Neuronal stem cell (in vitro differentiated cells): ENCODE measurements at regions not wholly inside any gene's neighbourhood (a gene's known extent, or its start where the extent isn't known, plus 50 kb on each side); places are given as distances from the start of the nearest gene placed in this dataset.
A peak's percentile ranks its signal among the peaks of the same experiment; 100 is the strongest.

Experiments
- DNase-seq: peaks from one replicate; pipeline ENCODE4 v3.0.0-alpha.2; 2013; ENCODE audit warnings: low spot score
- H2AFZ ChIP-seq: one replicate; pipeline ENCODE4 v1.6.1; 2013; ENCODE audit warnings: mild to moderate bottlenecking, low read length, inconsistent platforms
- H2AK5ac ChIP-seq: 2 replicates; pipeline ENCODE4 v1.6.1; 2013; ENCODE audit warnings: low read depth, mild to moderate bottlenecking, inconsistent platforms, low read length, moderate library complexity, mixed read lengths
- H2BK120ac ChIP-seq: 2 replicates; pipeline ENCODE4 v1.6.1; 2013; ENCODE audit warnings: low read depth, mild to moderate bottlenecking, inconsistent platforms, low read length, moderate library complexity, mixed read lengths
- H2BK12ac ChIP-seq: one replicate; pipeline ENCODE4 v1.6.1; 2013; ENCODE audit warnings: low read length, inconsistent platforms
- H2BK15ac ChIP-seq: 2 replicates; pipeline ENCODE4 v1.6.1; 2013; ENCODE audit warnings: mild to moderate bottlenecking, low read length, inconsistent platforms, mixed read lengths
- H2BK5ac ChIP-seq: one replicate; pipeline ENCODE4 v1.6.1; 2013; ENCODE audit warnings: inconsistent platforms, mild to moderate bottlenecking, low read length, moderate library complexity
- H3K14ac ChIP-seq: one replicate; pipeline ENCODE4 v1.6.1; 2013; ENCODE audit warnings: low read length, inconsistent platforms
- H3K18ac ChIP-seq: 2 replicates; pipeline ENCODE4 v1.6.1; 2013; ENCODE audit warnings: low read length, inconsistent platforms
- H3K23ac ChIP-seq: 2 replicates; pipeline ENCODE4 v1.6.1; 2013; ENCODE audit warnings: low read depth, mild to moderate bottlenecking, mixed read lengths, low read length, inconsistent platforms; ENCODE audit not compliant: poor library complexity
- H3K27ac ChIP-seq: replicated peaks from 3 replicates; pipeline ENCODE4 v1.5.1; 2013; ENCODE audit warnings: low read length, inconsistent platforms
- H3K27me3 ChIP-seq, 3 experiments: 2 replicates each; pipeline ENCODE4 v1.6.1; 2013; ENCODE audit warnings: low read length in 3 of 3, mild to moderate bottlenecking in 2 of 3, inconsistent platforms in 1 of 3, low read depth in 1 of 3, mixed read lengths in 1 of 3, moderate library complexity in 1 of 3; ENCODE audit not compliant: control insufficient read depth in 3 of 3, insufficient read depth in 3 of 3
- H3K36me3 ChIP-seq, 2 donors: replicated peaks in 1 of 2; 2 replicates each; pipeline ENCODE4 v1.6.1; 2013; ENCODE audit warnings: low read length in 2 of 2; ENCODE audit not compliant: control insufficient read depth in 2 of 2, insufficient read depth in 2 of 2
- H3K4ac ChIP-seq: 2 replicates; pipeline ENCODE4 v1.6.1; 2013; ENCODE audit warnings: inconsistent platforms, mild to moderate bottlenecking, low read length, moderate library complexity
- H3K4me1 ChIP-seq, 2 donors: 1 replicate in 1 of 2; 2 replicates in 1 of 2; pipeline ENCODE4 v1.6.1; 2013; ENCODE audit warnings: low read length in 2 of 2, low read depth in 1 of 2; ENCODE audit not compliant: control insufficient read depth in 2 of 2, insufficient read depth in 1 of 2
- H3K4me2 ChIP-seq: one replicate; pipeline ENCODE4 v1.6.1; 2013; ENCODE audit warnings: mild to moderate bottlenecking, low read length, inconsistent platforms; ENCODE audit not compliant: insufficient read depth, poor library complexity, severe bottlenecking
- H3K4me3 ChIP-seq, 2 donors: 2 replicates each; pipeline ENCODE4 v1.5.1; 2013; ENCODE audit warnings: low read length in 2 of 2, mild to moderate bottlenecking in 2 of 2, inconsistent platforms in 1 of 2, moderate library complexity in 1 of 2
- H3K79me1 ChIP-seq: one replicate; pipeline ENCODE4 v1.6.1; 2013; ENCODE audit warnings: low read depth, mild to moderate bottlenecking, inconsistent platforms, low read length, moderate library complexity
- H3K9ac ChIP-seq: one replicate; pipeline ENCODE4 v1.6.1; 2013; ENCODE audit warnings: mild to moderate bottlenecking, low read depth, low read length, inconsistent platforms; ENCODE audit not compliant: poor library complexity
- H3K9me3 ChIP-seq, 2 donors: replicated peaks in 1 of 2; 2 replicates each; pipeline versions ENCODE3 to v1.6.1; 2013; ENCODE audit warnings: low read length in 2 of 2, mild to moderate bottlenecking in 2 of 2, inconsistent platforms in 1 of 2, low read depth in 1 of 2, mixed read lengths in 1 of 2, moderate library complexity in 1 of 2; ENCODE audit not compliant: control insufficient read depth in 2 of 2, insufficient read depth in 1 of 2
- H4K8ac ChIP-seq: one replicate; pipeline ENCODE4 v1.6.1; 2013; ENCODE audit warnings: low read depth, mild to moderate bottlenecking, inconsistent platforms, low read length, moderate library complexity
- H4K91ac ChIP-seq: one replicate; pipeline ENCODE4 v1.6.1; 2013; ENCODE audit warnings: low read length, low read depth, mild to moderate bottlenecking, inconsistent platforms; ENCODE audit not compliant: poor library complexity
- WGBS, 2 donors: extraction: QIAGEN DNeasy Blood & Tissue Kit; methylation state at CpG; one replicate each; pipeline ENCODE4 v1.1.7; 2013; ENCODE audit warnings: missing lambda C conversion rate in 2 of 2, mixed read lengths in 1 of 2; ENCODE audit not compliant: insufficient read length in 2 of 2, insufficient replicate concordance in 1 of 2; ENCODE audit errors: extremely low coverage in 2 of 2; 5-methylcytosine and 5-hydroxymethylcytosine counted together

DNA sequence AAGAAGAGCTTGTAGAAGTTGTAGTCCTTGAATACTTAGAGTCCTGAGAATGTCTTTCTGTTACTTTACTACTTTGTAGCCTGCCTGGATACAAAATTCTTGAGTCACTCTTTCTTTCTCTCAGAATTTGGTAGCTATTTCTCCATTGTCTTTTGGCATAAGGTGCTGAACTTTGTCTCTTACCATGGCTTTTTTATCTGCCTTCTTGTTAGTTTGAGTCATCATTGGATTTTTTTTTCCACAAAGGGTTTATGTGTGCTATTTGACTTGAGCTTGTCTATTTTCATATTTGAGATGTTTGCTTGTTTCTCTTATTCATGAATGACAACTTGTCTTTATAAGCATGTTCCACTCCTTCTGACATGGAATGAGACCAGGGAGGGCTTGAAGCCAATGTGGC lies 74.5 kb upstream of the EXOC6 start:
- Histone ChIP-seq H3K9me3 (no peaks in the 10 kb centered on the region), H3K14ac (no peak overlapping the region), H3K36me3 (no peaks in the 10 kb centered on the region), H3K4me1 (peaks cover 0 to 2% of the 10 kb centered on the region in 2 donors), H2BK120ac (no peak overlapping the region), H3K4ac (no peak overlapping the region), H2AK5ac (no peak overlapping the region), H3K9ac (no peak overlapping the region), H3K23ac (no peak overlapping the region), H3K18ac (no peak overlapping the region), H2AFZ (no peak overlapping the region), H2BK15ac (no peak overlapping the region), H3K27ac (no peak overlapping the region), H4K91ac (no peak overlapping the region), H2BK5ac (no peak overlapping the region), H3K27me3 (peaks cover 0 to 7% (median 0%) of the 10 kb centered on the region in 3 experiments), H3K4me2 (no peak overlapping the region), H2BK12ac (no peak overlapping the region), H3K79me1 (no peaks in the 10 kb centered on the region), H3K4me3 (no peak overlapping the region), H4K8ac (no peak overlapping the region)
- DNase-seq: no peak

DNA sequence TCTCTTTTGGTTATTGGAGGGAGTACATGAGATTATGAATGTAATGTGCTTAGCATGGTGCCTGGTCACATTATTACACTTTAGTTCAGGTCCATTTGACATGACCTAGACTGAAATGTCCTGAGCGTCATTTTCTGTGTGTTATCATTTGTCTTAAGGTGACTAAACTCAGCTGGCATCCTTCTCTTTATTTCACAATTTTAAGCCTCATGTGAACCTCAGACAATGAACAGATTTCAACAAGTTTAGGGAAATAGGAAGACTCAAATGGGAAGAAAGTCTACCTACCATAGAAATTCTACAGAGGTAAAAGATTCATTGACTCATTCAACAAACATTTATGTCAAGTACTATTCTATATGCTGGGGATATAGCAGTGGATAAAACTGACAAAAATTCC lies 70.2 kb upstream of the EXOC6 start:
- Histone ChIP-seq H2BK15ac (no peak overlapping the region), H3K18ac (no peak overlapping the region), H3K79me1 (no peaks in the 10 kb centered on the region), H3K36me3 (no peaks in the 10 kb centered on the region), H3K27me3 (peaks cover 0 to 7% (median 0%) of the 10 kb centered on the region in 3 experiments), H4K8ac (no peak overlapping the region), H3K23ac (no peak overlapping the region), H2BK120ac (no peak overlapping the region), H2BK5ac (no peak overlapping the region), H2BK12ac (no peak overlapping the region), H4K91ac (no peak overlapping the region), H3K9ac (no peak overlapping the region), H3K4me2 (no peak overlapping the region), H3K27ac (no peak overlapping the region), H2AFZ (no peak overlapping the region), H3K9me3 (no peaks in the 10 kb centered on the region), H2AK5ac (no peak overlapping the region), H3K4ac (no peak overlapping the region), H3K4me1 (no peaks in the 10 kb centered on the region), H3K4me3 (no peak overlapping the region), H3K14ac (no peak overlapping the region)
- DNase-seq: no peak
- WGBS, 2 donors: no CpG with 5 or more reads among the region's 1 CpG

DNA sequence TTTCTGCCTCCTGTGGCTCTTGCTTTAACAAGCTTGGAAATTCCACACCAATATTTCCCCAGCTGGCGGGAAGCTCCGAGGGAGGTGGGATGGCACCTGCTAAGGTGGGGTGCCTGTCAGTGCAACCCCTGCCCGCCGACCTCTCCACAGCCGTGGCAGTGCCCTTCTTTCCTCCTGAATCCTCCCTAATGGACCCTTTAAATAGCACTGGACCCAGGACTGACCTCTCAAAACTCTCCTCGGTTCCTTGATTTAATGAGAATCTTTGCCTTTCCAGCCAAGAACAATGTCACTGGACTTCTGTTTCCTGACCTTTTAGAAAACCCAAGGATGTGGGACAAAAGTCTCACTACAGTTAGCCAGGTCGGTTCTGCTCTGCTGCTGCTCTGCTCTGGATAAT lies 63.2 kb upstream of the EXOC6 start:
- Histone ChIP-seq H3K14ac (no peak overlapping the region), H3K4me1 (peaks cover 0 to 7% of the 10 kb centered on the region in 2 donors), H3K27me3 (peaks cover 0 to 15% (median 0%) of the 10 kb centered on the region in 3 experiments), H3K4me2 (no peak overlapping the region), H3K27ac (no peak overlapping the region), H2BK5ac (no peak overlapping the region), H2BK12ac (no peak overlapping the region), H4K91ac (no peak overlapping the region), H3K18ac (peak overlapping the region; percentile 25), H2AFZ (no peak overlapping the region), H3K36me3 (no peaks in the 10 kb centered on the region), H3K9ac (no peak overlapping the region), H3K4me3 (no peak overlapping the region), H2BK120ac (peak overlapping the region; percentile 17), H3K4ac (no peak overlapping the region), H3K9me3 (no peaks in the 10 kb centered on the region), H2BK15ac (no peak overlapping the region), H3K79me1 (no peaks in the 10 kb centered on the region), H2AK5ac (no peak overlapping the region), H3K23ac (no peak overlapping the region), H4K8ac (no peak overlapping the region)
- DNase-seq: no peak
- WGBS, 2 donors: no CpG with 5 or more reads among the region's 7 CpGs

DNA sequence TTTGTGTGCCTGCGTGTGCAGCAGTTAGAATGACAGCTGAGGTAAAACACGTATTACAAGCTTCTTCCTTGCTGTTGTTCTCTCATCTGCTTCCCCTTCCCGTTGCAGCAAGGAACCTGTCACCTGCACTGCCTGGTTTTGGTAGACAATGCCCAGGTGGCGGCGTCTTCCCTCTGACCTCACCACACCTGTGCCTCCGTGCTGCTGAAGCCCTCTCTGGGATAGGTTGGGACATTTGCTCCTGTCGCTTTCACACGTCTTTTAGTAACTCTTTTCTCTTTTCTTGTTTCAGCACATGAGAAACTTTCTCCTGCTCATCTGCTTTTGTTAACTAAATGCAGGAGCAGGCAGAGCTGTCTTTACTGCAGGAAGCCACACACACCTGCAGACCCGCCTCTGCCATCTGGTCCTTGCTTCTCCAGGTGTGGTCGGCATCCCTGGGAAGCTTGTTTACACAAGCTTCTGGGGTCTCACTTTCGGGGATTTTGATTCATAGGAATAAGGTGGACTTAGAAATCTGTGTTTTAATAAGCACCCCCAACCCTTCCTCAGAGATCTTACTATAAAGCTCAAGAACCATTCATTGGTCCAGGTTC lies 60.7 kb upstream of the EXOC6 start:
- Histone ChIP-seq H2BK5ac (no peak overlapping the region), H3K27ac (no peak overlapping the region), H3K4me1 (peaks cover 0 to 7% of the 10 kb centered on the region in 2 donors), H3K9ac (no peak overlapping the region), H4K91ac (no peak overlapping the region), H2BK120ac (no peak overlapping the region), H3K4me2 (no peak overlapping the region), H4K8ac (no peak overlapping the region), H2BK15ac (no peak overlapping the region), H3K36me3 (no peaks in the 10 kb centered on the region), H3K4ac (no peak overlapping the region), H3K9me3 (no peaks in the 10 kb centered on the region), H2AK5ac (peak overlapping the region; percentile 52), H3K23ac (no peak overlapping the region), H3K79me1 (no peaks in the 10 kb centered on the region), H3K27me3 (peaks cover 0 to 20% (median 0%) of the 10 kb centered on the region in 3 experiments), H2BK12ac (no peak overlapping the region), H2AFZ (no peak overlapping the region), H3K18ac (peak overlapping the region; percentile 8), H3K4me3 (no peak overlapping the region), H3K14ac (no peak overlapping the region)
- no peak for DNase-seq
- WGBS, 2 donors: no CpG with 5 or more reads among the region's 11 CpGs
